Stomach (tissue), 4 donors: ENCODE measurements at regions not wholly inside any gene's neighbourhood (a gene's known extent, or its start where the extent isn't known, plus 50 kb on each side); places are given as distances from the start of the nearest gene placed in this dataset.

ENCODE experiments used
- EP300 ChIP-seq: sonication (generic); formaldehyde crosslinking; IDR thresholded peaks from one replicate; pipeline ENCODE4 v1.6.1; 2017; ENCODE audit warnings: antibody characterized with exemption
- TF ChIP-seq, protein P1 (sequence below), 7 experiments: fragments of 450-650 bp in 4 of 7; fragments of 200-600 bp in 3 of 7; sonication (generic) in 3 of 7; IDR thresholded peaks; one replicate each; pipeline ENCODE4 v1.5.1; 2016 to 2019; ENCODE audit warnings: antibody characterized with exemption in 7 of 7, control low read depth in 2 of 7, mild to moderate bottlenecking in 1 of 7

DNA sequence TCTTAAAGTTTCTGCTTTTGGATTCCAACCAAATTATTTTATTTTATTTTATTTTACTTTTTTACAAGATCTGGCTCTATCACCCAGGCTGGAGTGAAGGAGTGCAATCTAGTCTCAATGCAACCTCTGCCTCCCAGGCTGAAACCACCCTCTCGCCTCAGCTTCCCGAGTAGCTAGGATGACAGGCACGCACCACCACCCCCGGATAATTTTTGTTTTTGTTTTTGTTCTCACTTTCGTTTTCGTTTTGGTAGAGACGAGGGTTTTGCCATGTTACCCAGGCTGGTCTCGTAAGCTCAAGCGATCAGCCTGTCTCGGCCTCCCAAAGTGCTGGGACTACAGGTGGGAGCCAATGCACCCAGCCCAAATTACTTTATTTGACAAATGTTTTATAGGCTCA is 219.8 kb downstream of the ETS1 start:
- TF ChIP-seq, protein P1, sequence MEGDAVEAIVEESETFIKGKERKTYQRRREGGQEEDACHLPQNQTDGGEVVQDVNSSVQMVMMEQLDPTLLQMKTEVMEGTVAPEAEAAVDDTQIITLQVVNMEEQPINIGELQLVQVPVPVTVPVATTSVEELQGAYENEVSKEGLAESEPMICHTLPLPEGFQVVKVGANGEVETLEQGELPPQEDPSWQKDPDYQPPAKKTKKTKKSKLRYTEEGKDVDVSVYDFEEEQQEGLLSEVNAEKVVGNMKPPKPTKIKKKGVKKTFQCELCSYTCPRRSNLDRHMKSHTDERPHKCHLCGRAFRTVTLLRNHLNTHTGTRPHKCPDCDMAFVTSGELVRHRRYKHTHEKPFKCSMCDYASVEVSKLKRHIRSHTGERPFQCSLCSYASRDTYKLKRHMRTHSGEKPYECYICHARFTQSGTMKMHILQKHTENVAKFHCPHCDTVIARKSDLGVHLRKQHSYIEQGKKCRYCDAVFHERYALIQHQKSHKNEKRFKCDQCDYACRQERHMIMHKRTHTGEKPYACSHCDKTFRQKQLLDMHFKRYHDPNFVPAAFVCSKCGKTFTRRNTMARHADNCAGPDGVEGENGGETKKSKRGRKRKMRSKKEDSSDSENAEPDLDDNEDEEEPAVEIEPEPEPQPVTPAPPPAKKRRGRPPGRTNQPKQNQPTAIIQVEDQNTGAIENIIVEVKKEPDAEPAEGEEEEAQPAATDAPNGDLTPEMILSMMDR (IDR thresholded peaks at IDR 0.05), result no peak
- no peak for TF ChIP-seq EP300
